PC-9 (cell line): ENCODE measurements at regions not wholly inside any gene's neighbourhood (a gene's known extent, or its start where the extent isn't known, plus 50 kb on each side); places are given as distances from the start of the nearest gene placed in this dataset.

Source experiments
- BruUV-seq: library from RNA; stranded (reverse); fragments of 400-500 nt; replicated peaks from 2 replicates; lab custom pipeline; 2021; lab: Mats Ljungman, UMichigan
- CTCF ChIA-PET: fragments of 300-600 bp; sonication (Branson Sonifier 250); formaldehyde crosslinking; loops from one replicate; lab custom pipeline; 2022; ENCODE audit warnings: antibody characterized with exemption; lab: Charles Lee
- POLR2A ChIA-PET: fragments of 300-600 bp; sonication (Branson Sonifier 250); formaldehyde crosslinking; loops from one replicate; lab custom pipeline; 2022; ENCODE audit warnings: antibody characterized with exemption; ENCODE audit not compliant: unreplicated experiment; lab: Charles Lee
- DNase-seq, 2 experiments: peaks; one replicate each; pipeline versions ENCODE4 v3.0.0 to v3.0.0-alpha.2; 2015 to 2022; ENCODE audit warnings: mixed read lengths in 1 of 2
- H2AFZ ChIP-seq: fragments of 200-600 bp; sonication (generic); 2 replicates; pipeline ENCODE4 v1.8.1; 2017; ENCODE audit warnings: antibody characterized with exemption
- H3F3A ChIP-seq: fragments of 200-600 bp; sonication (generic); 2 replicates; pipeline ENCODE4 v1.8.1; 2017; ENCODE audit warnings: antibody characterized with exemption, mild to moderate bottlenecking, low read depth; ENCODE audit not compliant: insufficient read depth
- H3K27ac ChIP-seq: fragments of 200-600 bp; sonication (generic); 2 replicates; pipeline ENCODE4 v1.6.1; 2016; ENCODE audit warnings: mixed run types
- H3K27me3 ChIP-seq: fragments of 200-600 bp; sonication (generic); 2 replicates; pipeline ENCODE4 v1.6.1; 2016; ENCODE audit warnings: low read depth, mixed run types; ENCODE audit not compliant: insufficient read depth
- H3K36me3 ChIP-seq: fragments of 200-600 bp; sonication (generic); 2 replicates; pipeline ENCODE4 v1.6.1; 2016; ENCODE audit warnings: low read depth, mixed run types
- H3K4me1 ChIP-seq: fragments of 200-600 bp; sonication (generic); replicated peaks from 2 replicates; pipeline ENCODE4 v1.6.1; 2016; ENCODE audit warnings: mixed run types; ENCODE audit not compliant: insufficient read depth
- H3K4me2 ChIP-seq: fragments of 200-600 bp; sonication (generic); 2 replicates; pipeline ENCODE4 v1.6.1; 2017; ENCODE audit warnings: mixed run types
- H3K4me3 ChIP-seq: fragments of 200-600 bp; sonication (generic); 2 replicates; pipeline ENCODE4 v1.6.1; 2016; ENCODE audit warnings: mixed run types
- H3K79me2 ChIP-seq: fragments of 200-600 bp; sonication (generic); 2 replicates; pipeline ENCODE4 v1.6.1; 2017; ENCODE audit warnings: low read depth, mixed run types
- H3K9me2 ChIP-seq: fragments of 200-600 bp; sonication (generic); 2 replicates; pipeline ENCODE4 v1.8.1; 2017; ENCODE audit warnings: mild to moderate bottlenecking; ENCODE audit not compliant: insufficient read depth
- H3K9me3 ChIP-seq: fragments of 200-600 bp; sonication (generic); 2 replicates; pipeline ENCODE4 v1.8.1; 2016; ENCODE audit warnings: low read depth; ENCODE audit not compliant: insufficient read depth
- H4K20me1 ChIP-seq: fragments of 200-600 bp; sonication (generic); 2 replicates; pipeline ENCODE4 v1.8.1; 2017; ENCODE audit not compliant: insufficient read depth
- CTCF ChIP-seq: fragments of 200-600 bp; sonication (generic); conservative IDR thresholded peaks from 2 replicates; pipeline ENCODE4 v1.6.1; 2017; ENCODE audit warnings: mixed run types, antibody characterized with exemption, mild to moderate bottlenecking, moderate library complexity
- EZH2 ChIP-seq: fragments of 200-600 bp; sonication (generic); IDR thresholded peaks from 2 replicates; pipeline ENCODE4 v1.8.0; 2017; ENCODE audit warnings: antibody characterized with exemption, low read depth
- intact Hi-C: fragments of 100-400 bp; cut with micrococcal nuclease; formaldehyde crosslinking; loops from one replicate; pipeline ENCODE4 v1.10.0; 2022; ENCODE audit not compliant: unreplicated experiment

GRCh38 chr11:119551420-119552105 lies 128.6 kb upstream of the THY1 start:
- Histone ChIP-seq H3K9me2 (no peaks in the 10 kb centered on the region), H4K20me1 (no peaks in the 10 kb centered on the region), H2AFZ (no peak overlapping the region), H3K4me1 (0 out of 2 replicates have a peak, but pooled peaks cover 6% of the 10 kb centered on the region), H3K4me3 (no peak overlapping the region), H3K27me3 (no peaks in the 10 kb centered on the region), H3K4me2 (no peak overlapping the region), H3K79me2 (no peaks in the 10 kb centered on the region), H3K27ac (no peak overlapping the region), H3K36me3 (no peaks in the 10 kb centered on the region), H3K9me3 (peaks cover 5% of the 10 kb centered on the region; the same call in 1 of the 2 replicates), H3F3A (no peaks in the 10 kb centered on the region)
- ChIA-PET CTCF (no interaction called here), POLR2A (no interaction called here)
- no TSS peak for BruUV-seq
- no peak for DNase-seq
- TF ChIP-seq CTCF (no peak), EZH2 (no peak)
- intact Hi-C loops, result no loop called here

- H3K9me3 ChIP-seq, result peaks cover 5% of the 10 kb centered on the region; the same call in 1 of the 2 replicates
- intact Hi-C loops, result no loop called here
- ChIA-PET POLR2A (interaction anchor here (0.6 kb wide), 1 partner anchor 59 kb away, joined by 5 read pairs; no protein-coding TSS in a partner anchor), CTCF (no interaction called here)
- no peak overlapping the region for H3K27ac ChIP-seq
- no peak overlapping the region for H3K4me2 ChIP-seq
- no peaks in the 10 kb centered on the region for H3K79me2 ChIP-seq
- DNase-seq, result peak in 1 of 2 experiments; percentile 71
- H2AFZ ChIP-seq, result no peak overlapping the region
- H3K4me1 ChIP-seq, result 0 out of 2 replicates have a peak, but pooled peaks cover 6% of the 10 kb centered on the region
- no peaks in the 10 kb centered on the region for H3K36me3 ChIP-seq
- H3F3A ChIP-seq, result no peaks in the 10 kb centered on the region
- no peaks in the 10 kb centered on the region for H3K9me2 ChIP-seq
- BruUV-seq, result no TSS peak
- no peak overlapping the region for H3K4me3 ChIP-seq
- H3K27me3 ChIP-seq, result no peaks in the 10 kb centered on the region
- no peaks in the 10 kb centered on the region for H4K20me1 ChIP-seq
- TF ChIP-seq CTCF (no peak), EZH2 (no peak)
Measured at GRCh38 chr11:119550053-119550752, 127.2 kb upstream of the THY1 start.

- 0 out of 2 replicates have a peak, but pooled peaks cover 6% of the 10 kb centered on the region for H3K4me1 ChIP-seq
- H3K4me3 ChIP-seq, result no peak overlapping the region
- no peaks in the 10 kb centered on the region for H3F3A ChIP-seq
- H3K27ac ChIP-seq, result no peak overlapping the region
- H3K4me2 ChIP-seq, result no peak overlapping the region
- H3K36me3 ChIP-seq, result no peaks in the 10 kb centered on the region
- no peaks in the 10 kb centered on the region; the same call in 1 of the 2 replicates for H4K20me1 ChIP-seq
- POLR2A ChIA-PET, result no interaction called here
- H3K9me2 ChIP-seq, result no peaks in the 10 kb centered on the region
- peaks cover 5% of the 10 kb centered on the region; the same call in 1 of the 2 replicates for H3K9me3 ChIP-seq
- DNase-seq, result no peak
- no TSS peak for BruUV-seq
- TF ChIP-seq EZH2 (no peak), CTCF (no peak)
- intact Hi-C loops, result no loop called here
- no peaks in the 10 kb centered on the region for H3K79me2 ChIP-seq
- H3K27me3 ChIP-seq, result no peaks in the 10 kb centered on the region
- CTCF ChIA-PET, result no interaction called here
- H2AFZ ChIP-seq, result no peak overlapping the region
Measured at GRCh38 chr11:119547511-119547910, 124.5 kb upstream of the THY1 start.
